HG03520 (cell line): ENCODE measurements at regions not wholly inside any gene's neighbourhood (a gene's known extent, or its start where the extent isn't known, plus 50 kb on each side); places are given as distances from the start of the nearest gene placed in this dataset.
"Not testable (repeated sequence)": the region's sequence is repeated elsewhere in the genome, so short reads cannot be mapped to it uniquely, and the experiment has no call there.

Experiments
- ATAC-seq: cut with Tn5 transposase; IDR thresholded peaks from one replicate; pipeline ENCODE4 v1.9.1; 2021; ENCODE audit warnings: mild to moderate bottlenecking, moderate library complexity; ENCODE audit not compliant: unreplicated experiment

GRCh38 chr15:30830961-30831360, 72.8 kb upstream of the FAN1 start:
- ATAC-seq: no peak

- ATAC-seq: not testable (repeated sequence)
Measured at GRCh38 chr15:30833379-30833778, 70.3 kb upstream of the FAN1 start.

DNA sequence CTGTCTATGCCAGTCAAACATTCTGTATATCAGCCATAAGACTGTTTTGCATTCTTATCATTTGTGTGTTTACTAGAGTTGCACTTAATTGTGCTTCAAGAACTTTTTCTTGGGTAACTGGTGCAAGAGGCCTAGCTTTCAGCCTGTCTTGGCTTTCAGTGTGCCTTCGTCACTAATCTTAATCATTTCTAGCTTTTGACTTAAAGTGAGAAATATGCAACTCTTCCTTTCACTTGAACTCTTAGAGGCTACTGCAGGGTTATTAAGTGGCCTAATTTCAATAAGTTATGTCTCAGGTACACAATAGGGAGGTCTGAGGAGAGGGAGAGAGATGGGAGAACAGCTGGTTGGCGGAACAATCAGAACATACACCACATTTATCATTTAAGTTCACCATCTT, 62.1 kb upstream of the FAN1 start:
- not testable (repeated sequence) for ATAC-seq

- ATAC-seq: peak; percentile 71
Measured at GRCh38 chr15:30842798-30843472, 60.8 kb upstream of the FAN1 start.

GRCh38 chr15:30845536-30845935, 58.2 kb upstream of the FAN1 start:
- ATAC-seq: not testable (repeated sequence)
